ENCODE measurements at regions not wholly inside any gene's neighbourhood (a gene's known extent, or its start where the extent isn't known, plus 50 kb on each side); places are given as distances from the start of the nearest gene placed in this dataset.

GRCh38 chr10:125368146-125368545 is 207.8 kb upstream of the CTBP2 start:
- Histone ChIP-seq H3K36me3 (ENCODE audit: control insufficient read depth, insufficient read depth, low read length) (no peaks in the 10 kb centered on the region), H3K9me3 (ENCODE audit: control insufficient read depth in 2 of 2, low read length in 2 of 2) (no peaks in the 10 kb centered on the region), H3K27me3 (ENCODE audit: control insufficient read depth, insufficient read depth, low read length) (no peaks in the 10 kb centered on the region), H3K4me3 (ENCODE audit: low read depth, low read length) (no peak overlapping the region), H3K27ac (ENCODE audit: insufficient read depth, low read length, poor library complexity, severe bottlenecking) (no peak overlapping the region), H3K4me1 (ENCODE audit: control insufficient read depth, insufficient read depth, low read length, poor library complexity, severe bottlenecking) (no peaks in the 10 kb centered on the region)
- no peak overlapping the region for H3K27ac Mint-ChIP-seq
- no peaks in the 10 kb centered on the region for H3K27me3 Mint-ChIP-seq
- no peaks in the 10 kb centered on the region for H3K4me1 Mint-ChIP-seq
- H3K4me3 Mint-ChIP-seq: no peak overlapping the region
- ATAC-seq (ENCODE audit: low read depth in 2 of 2): no peak
- H3K36me3 Mint-ChIP-seq: no peaks in the 10 kb centered on the region
- peaks cover 0 to 9% (median 0%) of the 10 kb centered on the region in 7 donors for H3K9me3 Mint-ChIP-seq
- no peak for DNase-seq

- Histone ChIP-seq H3K4me3 (ENCODE audit: low read depth, low read length) (no peak overlapping the region), H3K27ac (ENCODE audit: insufficient read depth, low read length, poor library complexity, severe bottlenecking) (no peak overlapping the region), H3K4me1 (ENCODE audit: control insufficient read depth, insufficient read depth, low read length, poor library complexity, severe bottlenecking) (no peaks in the 10 kb centered on the region), H3K36me3 (ENCODE audit: control insufficient read depth, insufficient read depth, low read length) (no peaks in the 10 kb centered on the region), H3K27me3 (ENCODE audit: control insufficient read depth, insufficient read depth, low read length) (no peaks in the 10 kb centered on the region), H3K9me3 (ENCODE audit: control insufficient read depth in 2 of 2, low read length in 2 of 2) (no peaks in the 10 kb centered on the region)
- no peaks in the 10 kb centered on the region for H3K27me3 Mint-ChIP-seq
- ATAC-seq (ENCODE audit: low read depth in 2 of 2) (no peak), DNase-seq (no peak)
- H3K9me3 Mint-ChIP-seq: peaks cover 0 to 13% (median 3%) of the 10 kb centered on the region in 7 donors
- H3K36me3 Mint-ChIP-seq: no peaks in the 10 kb centered on the region
- no peak overlapping the region for H3K4me3 Mint-ChIP-seq
- H3K4me1 Mint-ChIP-seq: no peaks in the 10 kb centered on the region
- no peak overlapping the region for H3K27ac Mint-ChIP-seq
Observed at GRCh38 chr10:125363791-125364190, 203.4 kb upstream of the CTBP2 start.

DNA sequence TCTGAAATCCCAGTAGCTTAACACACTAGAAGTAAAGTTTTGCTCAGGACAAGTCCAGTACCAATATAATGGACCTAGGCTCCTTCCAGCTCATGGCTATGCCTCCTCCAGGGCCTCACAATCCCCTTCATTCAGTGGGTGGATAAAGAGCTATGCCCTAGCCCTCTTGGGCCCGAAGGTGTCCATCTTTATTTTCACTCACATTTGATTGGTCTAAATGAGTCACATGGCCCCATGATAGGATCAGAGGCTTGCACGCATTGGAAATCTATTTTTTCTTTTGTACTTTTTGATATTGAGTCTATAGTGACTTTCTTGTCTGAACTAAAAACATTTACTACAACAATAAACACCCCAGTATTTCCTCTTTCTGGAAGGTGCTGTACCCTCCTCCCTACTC is 202.6 kb upstream of the CTBP2 start:
- Mint-ChIP-seq H3K9me3 (peaks cover 0 to 14% (median 3%) of the 10 kb centered on the region in 7 donors), H3K27ac (no peak overlapping the region), H3K4me1 (no peaks in the 10 kb centered on the region), H3K4me3 (no peak overlapping the region), H3K36me3 (no peaks in the 10 kb centered on the region), H3K27me3 (no peaks in the 10 kb centered on the region)
- Histone ChIP-seq H3K4me1 (ENCODE audit: control insufficient read depth, insufficient read depth, low read length, poor library complexity, severe bottlenecking) (no peaks in the 10 kb centered on the region), H3K9me3 (ENCODE audit: control insufficient read depth in 2 of 2, low read length in 2 of 2) (no peaks in the 10 kb centered on the region), H3K27ac (ENCODE audit: insufficient read depth, low read length, poor library complexity, severe bottlenecking) (no peak overlapping the region), H3K27me3 (ENCODE audit: control insufficient read depth, insufficient read depth, low read length) (no peaks in the 10 kb centered on the region), H3K4me3 (ENCODE audit: low read depth, low read length) (no peak overlapping the region), H3K36me3 (ENCODE audit: control insufficient read depth, insufficient read depth, low read length) (no peaks in the 10 kb centered on the region)
- DNase-seq (no peak), ATAC-seq (ENCODE audit: low read depth in 2 of 2) (no peak)

DNA sequence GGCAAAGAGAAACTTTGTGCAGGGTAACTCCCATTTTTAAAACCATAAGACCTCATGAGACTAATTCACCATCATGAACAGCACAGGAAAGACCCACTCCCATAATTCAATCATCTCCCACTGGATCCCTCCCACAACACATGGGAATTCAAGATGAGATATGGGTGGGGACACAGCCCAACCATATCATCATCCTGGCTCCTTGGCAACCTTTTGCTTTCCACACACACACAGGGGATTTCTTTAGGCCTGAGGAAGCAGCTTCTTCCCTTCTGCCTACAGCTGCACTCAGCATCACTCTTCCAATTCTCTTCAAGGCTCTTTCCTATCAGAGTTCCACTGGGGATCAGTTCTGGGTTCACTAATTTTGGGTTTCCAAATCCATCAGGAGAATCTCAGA is 199.0 kb upstream of the CTBP2 start:
- H3K27ac Mint-ChIP-seq: peak overlapping the region in 1 of 3 donors; percentile 65
- H3K4me3 ChIP-seq (ENCODE audit: low read depth, low read length): no peak overlapping the region
- no peaks in the 10 kb centered on the region for H3K36me3 ChIP-seq (ENCODE audit: control insufficient read depth, insufficient read depth, low read length)
- DNase-seq (no peak), ATAC-seq (ENCODE audit: low read depth in 2 of 2) (no peak)
- H3K4me3 Mint-ChIP-seq: no peak overlapping the region
- peaks cover 0 to 13% (median 3%) of the 10 kb centered on the region in 7 donors for H3K9me3 Mint-ChIP-seq
- no peaks in the 10 kb centered on the region for H3K9me3 ChIP-seq (ENCODE audit: control insufficient read depth in 2 of 2, low read length in 2 of 2)
- no peaks in the 10 kb centered on the region for H3K4me1 ChIP-seq (ENCODE audit: control insufficient read depth, insufficient read depth, low read length, poor library complexity, severe bottlenecking)
- no peaks in the 10 kb centered on the region for H3K27me3 Mint-ChIP-seq
- no peak overlapping the region for H3K27ac ChIP-seq (ENCODE audit: insufficient read depth, low read length, poor library complexity, severe bottlenecking)
- H3K4me1 Mint-ChIP-seq: no peaks in the 10 kb centered on the region
- no peaks in the 10 kb centered on the region for H3K27me3 ChIP-seq (ENCODE audit: control insufficient read depth, insufficient read depth, low read length)
- H3K36me3 Mint-ChIP-seq: no peaks in the 10 kb centered on the region

DNA sequence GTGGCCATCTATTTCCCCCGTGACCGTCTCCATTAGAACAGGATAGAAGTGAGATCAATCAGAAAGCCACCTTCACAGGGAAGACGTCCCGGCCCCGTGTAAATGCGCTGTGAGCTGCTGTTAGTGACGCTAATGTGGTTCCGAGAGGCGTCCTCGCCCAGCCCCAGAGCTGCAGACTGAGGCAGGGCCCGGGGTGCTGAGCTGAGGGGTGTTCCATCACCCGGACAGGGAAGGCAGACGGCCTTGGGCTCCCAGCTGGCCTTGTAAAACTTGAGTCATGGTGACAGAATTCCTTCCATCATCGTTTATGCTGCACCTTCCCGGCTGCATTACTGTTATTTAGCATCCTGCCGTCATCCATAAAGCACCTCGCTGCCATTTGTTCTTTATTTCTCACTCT is 195.3 kb upstream of the CTBP2 start:
- H3K4me3 Mint-ChIP-seq: no peak overlapping the region

DNA sequence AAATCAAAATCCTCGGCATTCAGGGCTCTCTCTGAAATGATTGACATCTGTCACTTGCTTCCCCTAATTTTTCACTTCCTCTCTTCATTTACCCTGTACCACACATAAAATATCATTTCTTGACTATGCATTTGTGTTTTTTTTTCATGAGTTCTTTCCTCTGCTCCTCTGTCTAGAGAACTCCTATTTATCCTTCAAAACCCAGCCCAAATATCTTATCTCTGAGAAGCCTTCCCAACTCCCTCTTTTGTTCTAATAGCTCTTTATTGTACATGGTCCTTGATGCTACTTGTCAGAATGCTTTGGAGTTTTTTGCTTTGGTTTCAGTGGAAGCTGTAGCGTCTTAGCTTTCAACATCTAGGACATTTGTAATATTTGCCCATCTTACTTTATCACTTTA is 190.2 kb upstream of the CTBP2 start:
- Mint-ChIP-seq H3K36me3 (no peaks in the 10 kb centered on the region), H3K4me3 (no peak overlapping the region), H3K4me1 (no peaks in the 10 kb centered on the region), H3K27me3 (no peaks in the 10 kb centered on the region), H3K9me3 (peaks cover 0 to 5% (median 0%) of the 10 kb centered on the region in 7 donors), H3K27ac (no peak overlapping the region)
- DNase-seq (no peak), ATAC-seq (ENCODE audit: low read depth in 2 of 2) (no peak)
- no peak overlapping the region for H3K4me3 ChIP-seq (ENCODE audit: low read depth, low read length)
- no peak overlapping the region for H3K27ac ChIP-seq (ENCODE audit: insufficient read depth, low read length, poor library complexity, severe bottlenecking)
- no peaks in the 10 kb centered on the region for H3K27me3 ChIP-seq (ENCODE audit: control insufficient read depth, insufficient read depth, low read length)
- H3K4me1 ChIP-seq (ENCODE audit: control insufficient read depth, insufficient read depth, low read length, poor library complexity, severe bottlenecking): no peaks in the 10 kb centered on the region
- no peaks in the 10 kb centered on the region for H3K36me3 ChIP-seq (ENCODE audit: control insufficient read depth, insufficient read depth, low read length)
- H3K9me3 ChIP-seq (ENCODE audit: control insufficient read depth in 2 of 2, low read length in 2 of 2): no peaks in the 10 kb centered on the region

More for the DNA sequence above, 195.3 kb upstream of the CTBP2 start:
- H3K36me3 ChIP-seq (ENCODE audit: control insufficient read depth, insufficient read depth, low read length): no peaks in the 10 kb centered on the region
- Mint-ChIP-seq H3K27me3 (no peaks in the 10 kb centered on the region), H3K36me3 (no peaks in the 10 kb centered on the region), H3K9me3 (peaks cover 0 to 10% (median 3%) of the 10 kb centered on the region in 7 donors), H3K27ac (no peak overlapping the region), H3K4me1 (no peaks in the 10 kb centered on the region)
- DNase-seq: no peak
- H3K27ac ChIP-seq (ENCODE audit: insufficient read depth, low read length, poor library complexity, severe bottlenecking): no peak overlapping the region
- H3K9me3 ChIP-seq (ENCODE audit: control insufficient read depth in 2 of 2, low read length in 2 of 2): no peaks in the 10 kb centered on the region
- no peaks in the 10 kb centered on the region for H3K4me1 ChIP-seq (ENCODE audit: control insufficient read depth, insufficient read depth, low read length, poor library complexity, severe bottlenecking)
- H3K4me3 ChIP-seq (ENCODE audit: low read depth, low read length): no peak overlapping the region
- no peaks in the 10 kb centered on the region for H3K27me3 ChIP-seq (ENCODE audit: control insufficient read depth, insufficient read depth, low read length)
- no peak for ATAC-seq (ENCODE audit: low read depth in 2 of 2)

DNA sequence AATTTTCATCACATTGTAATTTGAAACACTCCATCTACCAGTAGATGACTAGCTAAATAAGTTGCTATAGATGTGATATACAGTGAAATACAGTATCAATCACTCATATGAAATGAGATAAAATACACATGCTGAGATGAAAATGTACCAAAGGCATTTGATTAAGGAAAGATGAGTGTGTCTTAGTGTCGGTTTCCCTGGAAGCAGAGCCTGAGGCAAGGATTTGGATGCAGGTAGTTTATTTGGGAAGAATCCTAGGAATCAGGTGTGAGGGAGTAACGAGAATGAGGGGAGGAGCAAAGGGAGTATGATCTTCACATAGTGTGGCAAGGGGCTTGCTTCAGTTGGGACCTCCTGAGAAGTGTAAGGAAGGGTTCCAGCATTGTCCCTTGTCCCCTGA is 188.2 kb upstream of the CTBP2 start:
- Mint-ChIP-seq H3K27ac (no peak overlapping the region), H3K4me3 (no peak overlapping the region), H3K4me1 (no peaks in the 10 kb centered on the region), H3K9me3 (peaks cover 0 to 6% (median under 1%) of the 10 kb centered on the region in 7 donors), H3K27me3 (no peaks in the 10 kb centered on the region), H3K36me3 (no peaks in the 10 kb centered on the region)
- Histone ChIP-seq H3K4me1 (ENCODE audit: control insufficient read depth, insufficient read depth, low read length, poor library complexity, severe bottlenecking) (no peaks in the 10 kb centered on the region), H3K27me3 (ENCODE audit: control insufficient read depth, insufficient read depth, low read length) (no peaks in the 10 kb centered on the region), H3K9me3 (ENCODE audit: control insufficient read depth in 2 of 2, low read length in 2 of 2) (no peaks in the 10 kb centered on the region), H3K36me3 (ENCODE audit: control insufficient read depth, insufficient read depth, low read length) (no peaks in the 10 kb centered on the region), H3K27ac (ENCODE audit: insufficient read depth, low read length, poor library complexity, severe bottlenecking) (no peak overlapping the region), H3K4me3 (ENCODE audit: low read depth, low read length) (no peak overlapping the region)
- DNase-seq (no peak), ATAC-seq (ENCODE audit: low read depth in 2 of 2) (no peak)

DNA sequence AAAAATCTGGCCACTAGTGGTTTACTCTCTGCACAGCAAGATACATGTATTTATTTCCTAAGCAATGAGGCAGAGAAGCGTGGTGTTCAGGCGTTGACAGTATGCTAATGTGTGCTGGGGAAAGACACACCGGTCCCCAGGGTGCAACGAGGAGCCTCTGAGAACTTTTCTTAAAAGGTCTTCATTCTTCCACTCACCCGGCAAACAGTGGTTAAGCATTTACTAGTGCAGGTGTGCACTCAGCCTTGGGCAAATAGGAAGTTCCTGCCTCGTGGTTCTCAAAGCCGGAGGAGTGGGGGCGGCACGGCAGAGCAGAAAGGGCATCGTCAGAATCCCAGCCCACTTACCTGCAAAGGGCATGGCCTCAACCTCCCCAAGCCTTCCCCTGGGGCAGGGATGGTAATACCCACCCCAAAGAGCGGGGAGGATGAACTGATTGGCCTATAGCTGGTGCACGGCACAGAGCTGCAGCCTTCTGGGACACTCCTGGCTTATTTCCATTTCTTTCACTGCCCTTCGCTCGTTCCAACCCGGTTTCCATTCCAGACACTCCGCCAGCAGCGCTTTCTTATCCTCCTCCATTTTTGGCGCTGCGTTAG is 184.3 kb upstream of the CTBP2 start:
- no peak overlapping the region for H3K27ac Mint-ChIP-seq
- no peak for ATAC-seq (ENCODE audit: low read depth in 2 of 2)
- no peaks in the 10 kb centered on the region for H3K36me3 Mint-ChIP-seq
- no peak overlapping the region for H3K4me3 Mint-ChIP-seq
- DNase-seq: no peak
- H3K4me1 ChIP-seq (ENCODE audit: control insufficient read depth, insufficient read depth, low read length, poor library complexity, severe bottlenecking): no peaks in the 10 kb centered on the region
- H3K27me3 ChIP-seq (ENCODE audit: control insufficient read depth, insufficient read depth, low read length): no peaks in the 10 kb centered on the region
- peaks cover 0 to 5% (median 2%) of the 10 kb centered on the region in 7 donors for H3K9me3 Mint-ChIP-seq
- H3K9me3 ChIP-seq (ENCODE audit: control insufficient read depth in 2 of 2, low read length in 2 of 2): no peaks in the 10 kb centered on the region
- H3K27ac ChIP-seq (ENCODE audit: insufficient read depth, low read length, poor library complexity, severe bottlenecking): no peak overlapping the region
- H3K27me3 Mint-ChIP-seq: no peaks in the 10 kb centered on the region
- H3K36me3 ChIP-seq (ENCODE audit: control insufficient read depth, insufficient read depth, low read length): no peaks in the 10 kb centered on the region
- H3K4me1 Mint-ChIP-seq: no peaks in the 10 kb centered on the region
- H3K4me3 ChIP-seq (ENCODE audit: low read depth, low read length): no peak overlapping the region
